GM19240 (cell line): ENCODE measurements at regions not wholly inside any gene's neighbourhood (a gene's known extent, or its start where the extent isn't known, plus 50 kb on each side); places are given as distances from the start of the nearest gene placed in this dataset.

ENCODE experiments used
- DNase-seq: peaks from one replicate; pipeline ENCODE4 v3.0.0; 2011; ENCODE audit warnings: low spot score; ENCODE audit not compliant: insufficient read length

GRCh38 chr5:125367702-125368101 is 621.3 kb upstream of the ZNF608 start:
- no peak for DNase-seq

GRCh38 chr5:125370461-125371205 is 624.2 kb upstream of the ZNF608 start:
- DNase-seq, result no peak

- no peak for DNase-seq
Measured at GRCh38 chr5:125372694-125373631, 626.5 kb upstream of the ZNF608 start.

GRCh38 chr5:125375143-125375542 is 628.7 kb upstream of the ZNF608 start:
- no peak for DNase-seq

DNA sequence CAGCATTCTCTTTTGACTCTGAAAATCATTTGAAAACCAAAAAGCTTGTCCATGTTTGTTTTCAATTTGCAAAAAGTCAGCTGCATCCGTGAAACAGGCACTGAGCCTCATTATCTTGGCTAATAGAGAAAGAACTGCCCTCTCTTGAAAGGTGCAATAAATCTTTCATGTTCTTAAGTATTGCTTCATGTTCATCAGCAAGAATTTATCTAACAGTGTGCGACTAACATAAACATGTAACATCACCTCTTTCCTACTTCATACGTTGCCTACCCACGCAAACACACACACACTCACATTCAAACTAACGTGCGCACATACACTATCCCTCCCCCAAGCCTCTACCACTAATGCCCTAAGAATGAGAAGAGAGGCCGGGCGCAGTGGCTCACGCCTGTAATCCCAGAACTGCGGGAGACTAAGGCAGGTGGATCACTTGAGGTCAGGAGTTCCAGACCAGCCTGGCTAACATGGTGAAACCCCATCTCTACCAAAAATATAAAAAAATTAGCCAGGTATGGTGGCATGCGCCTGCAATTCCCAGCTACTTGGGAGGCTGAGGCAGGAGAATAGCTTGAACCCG is 629.7 kb upstream of the ZNF608 start:
- no peak for DNase-seq

DNA sequence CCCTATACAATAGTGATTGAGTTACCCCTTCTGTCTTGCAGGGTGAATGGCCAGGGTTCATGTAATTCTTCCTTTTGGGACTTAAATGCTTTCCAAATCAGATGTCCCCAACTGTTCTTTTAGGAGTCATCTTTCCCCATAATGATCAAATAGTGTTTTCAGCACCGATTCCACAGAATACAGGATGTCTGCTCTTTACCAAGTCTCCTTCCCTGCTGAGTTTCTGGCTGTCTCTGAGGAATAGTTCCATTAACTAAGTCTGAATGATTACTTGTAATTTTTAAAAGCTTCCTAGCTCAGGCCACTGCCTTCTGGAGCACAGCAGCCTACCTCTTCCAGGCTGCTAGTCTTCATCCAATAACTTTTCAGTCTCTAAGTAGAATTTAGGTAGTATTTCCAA is 630.7 kb upstream of the ZNF608 start:
- DNase-seq, result no peak

DNA sequence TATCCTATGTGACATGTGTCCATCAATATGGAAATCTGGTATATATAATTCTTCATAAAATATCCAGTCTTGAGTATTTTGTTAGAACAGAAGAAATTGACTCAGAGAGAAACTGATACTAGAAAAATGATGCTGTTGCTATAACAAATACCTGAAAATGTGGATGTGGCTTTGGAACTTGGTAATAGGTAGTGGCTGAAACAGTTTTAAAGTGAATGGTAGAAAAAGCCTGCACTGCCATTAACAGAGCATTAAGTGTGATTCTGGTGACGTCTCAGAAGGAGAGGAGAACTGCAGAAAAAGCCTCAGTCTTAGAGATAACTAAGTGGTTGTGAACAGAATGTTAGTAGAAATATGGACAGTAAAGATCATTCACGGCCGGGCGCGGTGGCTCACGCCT is 634.9 kb upstream of the ZNF608 start:
- no peak for DNase-seq

GRCh38 chr5:125384071-125384470 is 637.6 kb upstream of the ZNF608 start:
- DNase-seq, result no peak

GRCh38 chr5:125390326-125390725 is 643.9 kb upstream of the ZNF608 start:
- no peak for DNase-seq

DNA sequence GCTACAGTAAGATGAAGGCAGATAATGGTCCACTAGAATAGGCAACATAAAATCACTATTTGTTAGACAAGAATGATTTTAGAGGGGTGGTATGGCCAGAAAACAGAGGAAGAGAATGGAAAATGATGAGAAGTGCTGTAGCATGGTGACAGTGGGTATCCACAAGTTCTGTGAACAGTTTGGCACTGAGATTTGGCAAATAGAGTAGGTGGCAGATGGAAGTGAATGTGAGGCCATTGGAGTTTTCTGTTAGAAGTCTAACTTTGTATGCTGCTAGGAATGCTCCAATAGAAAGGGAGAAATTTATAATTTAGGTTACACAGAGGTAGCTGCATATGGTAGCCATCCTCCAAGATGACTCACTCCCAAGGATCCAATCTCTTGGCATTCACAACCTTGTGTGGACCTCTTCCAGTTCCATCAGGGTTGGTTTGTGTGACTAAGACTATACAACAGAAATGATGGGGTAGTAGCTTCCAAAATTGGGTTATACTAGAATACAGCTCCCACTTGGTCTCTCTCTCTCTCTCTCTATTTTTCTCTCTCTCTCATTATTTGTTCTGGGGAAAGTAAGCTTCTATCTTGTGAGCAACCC is 646.9 kb upstream of the ZNF608 start:
- no peak for DNase-seq

DNA sequence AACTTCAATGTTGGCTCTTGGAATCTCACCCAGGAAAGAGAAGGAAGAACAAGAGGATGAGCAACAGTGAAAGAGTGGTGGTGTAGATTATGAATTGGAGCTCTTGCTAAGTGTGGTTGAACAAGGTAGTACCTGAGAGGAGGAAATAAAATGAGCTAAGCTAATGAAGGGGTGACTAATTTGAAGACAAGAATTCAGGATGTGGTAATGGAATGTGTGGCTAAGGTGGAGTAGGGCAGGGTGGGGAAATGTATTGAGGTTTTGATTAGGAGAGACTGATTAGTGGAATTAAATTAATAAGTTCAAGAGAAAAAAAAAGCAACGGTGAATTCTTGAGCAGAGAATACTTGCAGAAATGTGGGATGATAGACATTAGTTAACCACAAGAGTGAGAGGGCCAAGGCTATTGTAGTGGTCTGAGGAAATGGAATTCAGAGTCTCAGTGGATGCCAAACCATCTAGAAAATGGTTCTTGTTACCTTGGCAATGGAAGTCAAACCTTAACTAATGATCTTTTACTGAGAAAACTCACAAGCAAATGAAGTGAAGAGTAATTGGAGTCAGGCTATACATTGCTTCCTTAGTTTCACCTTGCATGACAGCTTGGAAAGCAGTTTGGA is 648.3 kb upstream of the ZNF608 start:
- no peak for DNase-seq

GRCh38 chr5:125396462-125396861 is 650.0 kb upstream of the ZNF608 start:
- DNase-seq, result no peak

DNA sequence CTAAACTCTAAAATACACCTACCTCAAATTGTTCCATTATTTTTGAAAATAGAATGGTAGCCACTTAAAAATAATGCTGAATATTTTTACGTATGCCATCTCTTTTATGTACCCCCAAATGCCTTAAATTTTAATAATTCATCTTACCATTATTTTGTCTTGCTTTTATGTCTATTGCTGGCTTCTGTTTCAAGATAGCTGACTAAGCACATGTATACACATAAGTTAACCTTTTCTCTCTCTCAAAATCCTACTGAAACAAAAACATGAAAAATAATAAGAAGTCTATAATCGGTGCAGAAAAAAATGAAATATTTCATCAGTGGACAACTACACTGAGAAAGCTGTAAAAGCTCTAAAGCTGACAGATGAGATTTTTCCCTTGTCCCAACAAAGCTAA is 652.0 kb upstream of the ZNF608 start:
- DNase-seq, result no peak

DNA sequence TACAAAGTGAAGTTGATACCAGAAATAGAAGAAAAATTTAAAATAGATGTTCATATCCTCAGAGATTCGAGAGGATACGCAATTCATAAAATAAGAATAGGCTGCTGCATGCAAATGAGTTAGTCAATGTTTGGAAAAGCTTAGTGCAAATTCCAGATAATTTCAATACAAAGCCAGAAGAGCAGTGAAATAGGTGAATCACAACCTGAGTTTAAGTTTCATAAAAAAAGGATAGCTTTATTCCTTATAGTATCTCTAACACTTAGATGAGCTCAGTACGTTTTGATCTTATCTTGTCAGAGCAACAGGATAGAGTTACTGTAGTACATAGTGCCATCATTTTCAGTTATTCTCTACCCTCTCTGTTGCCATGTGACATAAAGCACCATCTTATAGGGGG is 653.4 kb upstream of the ZNF608 start:
- DNase-seq, result no peak

DNA sequence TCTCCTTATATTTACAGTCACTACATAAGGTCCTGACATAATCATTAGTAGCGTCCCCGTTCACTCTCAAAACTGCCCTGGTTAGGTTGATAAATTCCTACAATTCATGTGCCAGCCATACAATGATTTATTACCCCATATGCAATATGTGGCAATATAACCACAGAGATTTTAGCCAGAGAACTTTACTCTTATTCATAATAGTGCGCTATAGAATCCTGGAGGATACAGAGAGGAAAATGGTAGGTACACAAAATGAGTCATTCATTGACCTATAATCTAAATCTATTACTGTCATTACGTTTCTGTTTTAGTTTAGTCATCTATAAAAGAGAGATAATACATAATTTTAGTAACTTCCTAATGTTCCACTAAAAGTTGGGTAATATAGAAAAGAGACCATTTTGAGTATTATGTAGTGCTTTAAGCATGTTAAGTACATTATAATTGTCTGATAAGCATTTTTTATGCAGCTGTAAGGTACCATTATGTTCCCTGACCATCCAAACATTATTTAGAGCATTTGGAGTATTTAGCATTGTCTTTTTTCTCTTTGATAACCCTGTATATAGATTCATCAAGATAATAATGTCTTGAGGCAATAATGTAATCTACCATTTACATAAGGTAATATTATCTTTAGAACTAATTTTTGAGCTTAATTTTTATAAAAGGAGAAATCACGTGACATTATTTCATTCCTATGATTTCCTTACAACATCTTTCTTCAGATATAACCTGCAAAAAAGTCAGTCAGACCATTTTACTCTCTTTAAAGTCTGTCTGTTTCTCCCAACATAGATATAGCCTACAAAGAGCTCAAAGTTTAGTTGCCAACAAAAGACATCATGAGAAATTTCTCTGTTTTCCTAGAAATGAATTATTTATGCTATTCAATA is 655.5 kb upstream of the ZNF608 start:
- DNase-seq, result no peak

- DNase-seq, result no peak
Measured at GRCh38 chr5:125402787-125403186, 656.3 kb upstream of the ZNF608 start.

DNA sequence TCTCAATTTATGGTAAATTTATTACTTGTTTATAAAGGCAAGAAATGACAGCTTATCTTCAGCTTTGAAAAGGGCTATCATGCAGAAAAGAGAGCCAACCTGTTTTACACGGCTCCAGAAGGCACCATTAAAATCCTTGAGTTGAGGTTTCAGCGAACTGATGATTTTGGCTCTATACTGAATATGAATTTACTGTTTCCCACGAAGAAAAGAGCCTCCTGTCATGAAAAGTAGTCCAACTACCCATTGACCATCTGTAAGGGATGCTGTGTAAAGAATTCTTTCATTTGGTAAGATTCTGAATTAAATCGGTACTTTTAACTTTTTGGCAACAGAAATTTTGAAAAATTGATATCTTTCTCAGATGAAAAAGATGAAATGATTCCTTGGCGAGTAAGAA is 657.6 kb upstream of the ZNF608 start:
- DNase-seq, result no peak

DNA sequence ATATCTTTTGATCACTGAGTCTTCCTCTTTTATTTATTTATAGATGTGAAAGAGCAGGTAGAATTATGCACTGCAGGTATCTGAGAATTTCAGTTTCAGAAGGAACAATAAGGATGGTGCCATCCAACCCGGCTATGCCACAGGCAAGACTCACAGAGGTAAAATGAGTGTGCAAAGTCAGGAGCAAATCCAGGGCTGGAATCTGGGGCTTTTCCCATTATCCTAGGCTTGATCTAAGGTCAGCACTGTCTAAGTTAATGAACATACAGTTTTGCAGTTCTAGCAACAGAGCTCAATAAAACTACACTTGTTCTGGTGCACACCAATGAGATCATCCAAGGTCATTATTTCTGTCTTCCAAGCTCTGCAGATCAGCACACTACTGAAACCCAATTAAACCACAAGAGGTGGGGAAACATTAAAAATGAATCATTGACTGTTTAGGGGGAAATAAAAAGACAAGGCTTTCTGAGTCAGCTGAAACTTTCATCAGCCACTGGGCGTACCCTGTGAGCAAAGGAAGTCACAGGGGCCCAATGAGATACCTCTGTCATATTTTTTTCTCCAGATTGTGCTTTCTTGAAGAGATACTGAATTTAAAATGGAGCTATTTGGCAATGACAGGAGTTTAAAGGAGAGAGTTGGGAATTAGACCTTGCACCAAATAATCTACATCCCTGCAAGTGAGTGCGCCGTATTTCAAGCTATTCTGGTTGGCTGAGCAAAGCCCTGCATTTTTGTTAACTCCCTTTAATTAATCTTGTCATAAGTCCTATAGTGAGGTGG is 662.2 kb upstream of the ZNF608 start:
- DNase-seq, result no peak

GRCh38 chr5:125409234-125409860 is 662.9 kb upstream of the ZNF608 start:
- no peak for DNase-seq
